ENCODE measurements at regions not wholly inside any gene's neighbourhood (a gene's known extent, or its start where the extent isn't known, plus 50 kb on each side); places are given as distances from the start of the nearest gene placed in this dataset.

DNA sequence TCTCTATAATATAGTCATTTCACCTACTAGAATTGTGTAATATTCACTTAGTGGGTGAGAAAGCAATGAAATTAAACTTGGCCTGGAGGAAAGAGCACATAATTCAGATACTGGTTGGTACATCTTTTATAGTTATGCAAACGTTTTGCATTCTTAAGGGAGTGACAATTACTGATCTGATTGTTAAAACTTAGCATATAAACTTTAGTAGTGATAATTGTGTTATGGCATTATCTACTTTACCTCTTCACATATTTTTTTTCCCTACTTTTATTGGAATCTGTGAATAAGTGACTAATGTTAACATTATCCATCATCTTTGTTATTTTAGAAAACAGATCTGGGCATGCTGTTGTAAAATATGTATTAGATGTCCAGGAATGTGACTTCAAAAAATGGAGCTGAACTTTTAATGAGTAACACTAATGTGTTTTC lies 217.4 kb upstream of the GIMD1 start:
- no peak overlapping the region for H3K27ac Mint-ChIP-seq
- TF ChIP-seq, protein P1, sequence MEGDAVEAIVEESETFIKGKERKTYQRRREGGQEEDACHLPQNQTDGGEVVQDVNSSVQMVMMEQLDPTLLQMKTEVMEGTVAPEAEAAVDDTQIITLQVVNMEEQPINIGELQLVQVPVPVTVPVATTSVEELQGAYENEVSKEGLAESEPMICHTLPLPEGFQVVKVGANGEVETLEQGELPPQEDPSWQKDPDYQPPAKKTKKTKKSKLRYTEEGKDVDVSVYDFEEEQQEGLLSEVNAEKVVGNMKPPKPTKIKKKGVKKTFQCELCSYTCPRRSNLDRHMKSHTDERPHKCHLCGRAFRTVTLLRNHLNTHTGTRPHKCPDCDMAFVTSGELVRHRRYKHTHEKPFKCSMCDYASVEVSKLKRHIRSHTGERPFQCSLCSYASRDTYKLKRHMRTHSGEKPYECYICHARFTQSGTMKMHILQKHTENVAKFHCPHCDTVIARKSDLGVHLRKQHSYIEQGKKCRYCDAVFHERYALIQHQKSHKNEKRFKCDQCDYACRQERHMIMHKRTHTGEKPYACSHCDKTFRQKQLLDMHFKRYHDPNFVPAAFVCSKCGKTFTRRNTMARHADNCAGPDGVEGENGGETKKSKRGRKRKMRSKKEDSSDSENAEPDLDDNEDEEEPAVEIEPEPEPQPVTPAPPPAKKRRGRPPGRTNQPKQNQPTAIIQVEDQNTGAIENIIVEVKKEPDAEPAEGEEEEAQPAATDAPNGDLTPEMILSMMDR (IDR thresholded peaks at IDR 0.05), result no peak
- no peaks in the 10 kb centered on the region for H3K36me3 Mint-ChIP-seq (ENCODE audit: low read depth)
- H3K4me3 ChIP-seq (ENCODE audit: low read length), result no peak overlapping the region
- H3K9me3 ChIP-seq (ENCODE audit: control insufficient read depth in 1 of 2, insufficient read depth in 1 of 2, low read length in 2 of 2), result no peaks in the 10 kb centered on the region
- CTCF ChIA-PET, result no interaction called here
- H3K27me3 Mint-ChIP-seq, result no peaks in the 10 kb centered on the region
- ATAC-seq (ENCODE audit: poor library complexity) (no peak), DNase-seq (no peak)
- H3K4me1 ChIP-seq (ENCODE audit: insufficient read depth, low read length), result no peaks in the 10 kb centered on the region
- no peak overlapping the region for H3K27ac ChIP-seq (ENCODE audit: low read depth in 1 of 2, low read length in 2 of 2)
- no peaks in the 10 kb centered on the region for H3K27me3 ChIP-seq (ENCODE audit: control insufficient read depth in 1 of 2, insufficient read depth in 2 of 2, low read length in 2 of 2)
- no peaks in the 10 kb centered on the region for H3K9me3 Mint-ChIP-seq
- H3K36me3 ChIP-seq (ENCODE audit: insufficient read depth, low read length), result no peaks in the 10 kb centered on the region
- intact Hi-C loops (cut with DNase I, micrococcal nuclease), result no loop called here
- H3K4me1 Mint-ChIP-seq (ENCODE audit: low read depth), result no peaks in the 10 kb centered on the region
- POLR2A ChIA-PET, result no interaction called here
- H3K4me3 Mint-ChIP-seq, result no peak overlapping the region

DNA sequence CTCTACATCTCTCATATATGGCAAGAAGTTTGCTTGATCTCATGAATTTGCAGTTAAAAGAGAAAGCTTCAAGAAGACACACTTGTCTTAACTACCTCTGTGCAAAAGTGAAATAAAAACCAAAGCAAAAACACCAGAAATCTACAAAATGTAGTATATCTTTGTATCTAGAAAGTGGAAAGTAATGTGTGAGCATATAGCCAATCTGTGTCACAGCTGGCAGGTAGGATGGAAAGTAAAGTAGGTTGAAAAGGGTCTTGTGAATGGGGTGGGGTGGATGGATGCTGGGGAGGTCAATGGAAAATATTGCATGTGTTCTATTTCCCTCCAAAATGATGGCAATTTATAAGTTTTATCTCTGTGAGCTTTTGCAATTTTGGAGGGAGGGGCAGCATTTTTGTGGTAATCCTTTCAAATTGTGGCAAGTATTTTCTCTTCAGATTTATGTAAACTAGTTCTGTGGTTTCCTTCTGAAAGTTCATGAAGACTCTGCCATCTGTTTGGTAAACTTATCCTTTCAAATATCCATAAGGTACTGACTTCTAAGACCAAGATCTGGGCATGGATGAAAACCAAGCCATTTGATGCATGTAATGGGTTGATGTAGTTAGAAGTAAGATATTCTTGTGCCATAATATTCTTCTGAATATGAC lies 215.9 kb upstream of the GIMD1 start:
- CTCF ChIA-PET, result no interaction called here
- TF ChIP-seq, protein P1 (IDR thresholded peaks at IDR 0.05), result no peak

DNA sequence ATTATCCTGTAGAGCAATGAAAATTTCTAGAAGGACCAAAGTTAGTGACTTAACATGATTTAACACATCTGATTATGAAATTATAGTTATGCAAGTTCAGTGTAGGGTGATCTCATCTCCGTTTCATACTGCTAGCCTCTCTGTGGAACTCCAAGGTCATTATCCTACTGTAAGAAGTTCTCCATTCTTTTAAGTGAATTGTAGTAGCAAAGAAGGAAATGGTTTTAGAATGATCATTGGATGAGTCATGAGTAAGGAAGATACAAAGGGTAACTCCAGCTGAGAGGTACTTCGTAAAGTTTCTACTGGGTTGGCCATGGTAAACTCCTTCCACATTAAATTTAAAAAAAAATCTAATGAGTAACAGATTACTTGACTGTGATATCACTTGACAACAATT lies 215.0 kb upstream of the GIMD1 start:
- H3K4me3 ChIP-seq (ENCODE audit: low read length), result no peak overlapping the region
- H3K36me3 ChIP-seq (ENCODE audit: insufficient read depth, low read length), result no peaks in the 10 kb centered on the region
- ATAC-seq (ENCODE audit: poor library complexity) (no peak), DNase-seq (no peak)
- intact Hi-C loops (cut with DNase I, micrococcal nuclease), result no loop called here
- H3K9me3 Mint-ChIP-seq, result no peaks in the 10 kb centered on the region
- H3K27me3 Mint-ChIP-seq, result no peaks in the 10 kb centered on the region
- H3K27me3 ChIP-seq (ENCODE audit: control insufficient read depth in 1 of 2, insufficient read depth in 2 of 2, low read length in 2 of 2), result no peaks in the 10 kb centered on the region
- CTCF ChIA-PET, result no interaction called here
- H3K4me1 ChIP-seq (ENCODE audit: insufficient read depth, low read length), result no peaks in the 10 kb centered on the region
- H3K27ac Mint-ChIP-seq, result no peak overlapping the region
- TF ChIP-seq, protein P1 (IDR thresholded peaks at IDR 0.05), result no peak
- no peaks in the 10 kb centered on the region for H3K9me3 ChIP-seq (ENCODE audit: control insufficient read depth in 1 of 2, insufficient read depth in 1 of 2, low read length in 2 of 2)
- H3K4me3 Mint-ChIP-seq, result no peak overlapping the region
- no peak overlapping the region for H3K27ac ChIP-seq (ENCODE audit: low read depth in 1 of 2, low read length in 2 of 2)
- H3K4me1 Mint-ChIP-seq (ENCODE audit: low read depth), result no peaks in the 10 kb centered on the region
- no peaks in the 10 kb centered on the region for H3K36me3 Mint-ChIP-seq (ENCODE audit: low read depth)
- POLR2A ChIA-PET, result no interaction called here

More for the DNA sequence above, 215.9 kb upstream of the GIMD1 start:
- intact Hi-C loops (cut with DNase I, micrococcal nuclease), result no loop called here
- Histone ChIP-seq H3K9me3 (ENCODE audit: control insufficient read depth in 1 of 2, insufficient read depth in 1 of 2, low read length in 2 of 2) (no peaks in the 10 kb centered on the region), H3K36me3 (ENCODE audit: insufficient read depth, low read length) (no peaks in the 10 kb centered on the region), H3K4me3 (ENCODE audit: low read length) (no peak overlapping the region), H3K27ac (ENCODE audit: low read depth in 1 of 2, low read length in 2 of 2) (no peak overlapping the region), H3K4me1 (ENCODE audit: insufficient read depth, low read length) (no peaks in the 10 kb centered on the region), H3K27me3 (ENCODE audit: control insufficient read depth in 1 of 2, insufficient read depth in 2 of 2, low read length in 2 of 2) (no peaks in the 10 kb centered on the region)
- Mint-ChIP-seq H3K36me3 (ENCODE audit: low read depth) (no peaks in the 10 kb centered on the region), H3K4me3 (no peak overlapping the region), H3K27ac (no peak overlapping the region), H3K9me3 (no peaks in the 10 kb centered on the region), H3K27me3 (no peaks in the 10 kb centered on the region), H3K4me1 (ENCODE audit: low read depth) (no peaks in the 10 kb centered on the region)
- POLR2A ChIA-PET, result no interaction called here
- no peak for DNase-seq
- ATAC-seq (ENCODE audit: poor library complexity), result no peak
